Testis (tissue), 2 donors: ENCODE measurements at regions not wholly inside any gene's neighbourhood (a gene's known extent, or its start where the extent isn't known, plus 50 kb on each side); places are given as distances from the start of the nearest gene placed in this dataset.

Experiments used
- POLR2A ChIP-seq: fragments of 450-650 bp; IDR thresholded peaks from one replicate; pipeline ENCODE4 v1.6.1; 2017; ENCODE audit warnings: antibody characterized with exemption, mild to moderate bottlenecking, moderate library complexity
- TF ChIP-seq, protein P1 (sequence below), 3 experiments: fragments of 450-650 bp in 2 of 3; fragments of 200-600 bp in 1 of 3; sonication (generic) in 1 of 3; IDR thresholded peaks; one replicate each; pipeline ENCODE4 v1.5.1; 2016 to 2019; ENCODE audit warnings: antibody characterized with exemption in 3 of 3, mild to moderate bottlenecking in 2 of 3, moderate library complexity in 1 of 3

DNA sequence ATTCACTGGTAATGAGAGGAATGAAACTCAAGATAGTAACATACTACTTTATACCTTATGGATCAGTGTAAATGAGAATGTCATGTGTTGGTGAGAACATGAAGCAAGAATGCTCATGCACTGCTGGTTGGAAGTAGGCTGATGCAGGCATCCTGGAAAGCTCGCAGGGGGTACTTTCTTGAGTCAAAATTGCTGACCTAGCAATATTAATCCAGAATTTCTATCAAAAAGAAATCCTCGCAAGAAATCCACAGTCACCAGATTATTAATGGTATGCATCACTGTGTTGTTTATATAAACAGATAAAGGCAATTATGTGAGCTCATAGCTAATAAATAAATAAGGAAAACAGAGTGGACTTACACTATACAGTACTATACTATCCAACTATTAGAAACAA, 713.7 kb upstream of the PKDCC start:
- TF ChIP-seq, protein P1, sequence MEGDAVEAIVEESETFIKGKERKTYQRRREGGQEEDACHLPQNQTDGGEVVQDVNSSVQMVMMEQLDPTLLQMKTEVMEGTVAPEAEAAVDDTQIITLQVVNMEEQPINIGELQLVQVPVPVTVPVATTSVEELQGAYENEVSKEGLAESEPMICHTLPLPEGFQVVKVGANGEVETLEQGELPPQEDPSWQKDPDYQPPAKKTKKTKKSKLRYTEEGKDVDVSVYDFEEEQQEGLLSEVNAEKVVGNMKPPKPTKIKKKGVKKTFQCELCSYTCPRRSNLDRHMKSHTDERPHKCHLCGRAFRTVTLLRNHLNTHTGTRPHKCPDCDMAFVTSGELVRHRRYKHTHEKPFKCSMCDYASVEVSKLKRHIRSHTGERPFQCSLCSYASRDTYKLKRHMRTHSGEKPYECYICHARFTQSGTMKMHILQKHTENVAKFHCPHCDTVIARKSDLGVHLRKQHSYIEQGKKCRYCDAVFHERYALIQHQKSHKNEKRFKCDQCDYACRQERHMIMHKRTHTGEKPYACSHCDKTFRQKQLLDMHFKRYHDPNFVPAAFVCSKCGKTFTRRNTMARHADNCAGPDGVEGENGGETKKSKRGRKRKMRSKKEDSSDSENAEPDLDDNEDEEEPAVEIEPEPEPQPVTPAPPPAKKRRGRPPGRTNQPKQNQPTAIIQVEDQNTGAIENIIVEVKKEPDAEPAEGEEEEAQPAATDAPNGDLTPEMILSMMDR (IDR thresholded peaks at IDR 0.05) = no peak
- TF ChIP-seq POLR2A = no peak
